ENCODE measurements at regions not wholly inside any gene's neighbourhood (a gene's known extent, or its start where the extent isn't known, plus 50 kb on each side); places are given as distances from the start of the nearest gene placed in this dataset.

DNA sequence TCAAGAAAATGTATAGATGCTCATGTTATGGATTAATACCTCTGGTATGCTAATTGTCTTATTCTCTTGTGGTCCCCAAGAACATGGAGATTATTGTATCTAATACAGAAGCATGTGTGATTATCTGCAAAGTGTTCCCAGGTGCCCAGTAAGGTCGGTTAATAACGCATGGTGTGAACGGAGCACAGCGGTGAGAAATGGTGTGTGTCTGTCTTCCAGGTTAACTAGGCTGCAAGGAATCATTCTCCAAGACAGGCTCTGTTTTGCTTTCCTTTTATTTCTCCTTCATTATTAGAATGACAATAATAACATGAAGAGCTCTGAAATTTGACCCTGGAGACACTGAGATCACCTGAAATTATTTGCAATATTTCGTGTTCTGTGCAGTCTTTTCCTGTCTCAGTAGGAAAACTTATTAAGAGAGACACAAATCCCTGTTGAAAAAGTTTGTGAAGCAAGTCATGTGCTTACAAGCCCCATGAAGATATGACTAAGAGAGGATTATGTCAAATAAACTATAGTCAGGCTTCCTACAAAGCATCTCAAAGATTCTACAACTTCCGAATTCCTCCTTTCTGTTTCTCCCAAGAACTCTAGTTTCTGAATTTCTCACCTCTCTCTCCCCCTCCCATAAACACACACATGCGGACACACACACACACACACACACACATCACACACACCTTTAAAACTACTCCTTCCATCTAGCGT, 230.9 kb downstream of the HS3ST1 start:
- Histone ChIP-seq H4K8ac (ENCODE audit: low read depth, low read length) (no peak overlapping the region), H3K4me3 (ENCODE audit: low read length) (no peak overlapping the region), H3K4me2 (ENCODE audit: low read length) (no peak overlapping the region), H3K9ac (ENCODE audit: low read length) (no peak overlapping the region), H3K4me1 (ENCODE audit: control insufficient read depth, low read depth, low read length) (no peaks in the 10 kb centered on the region), H3K4ac (ENCODE audit: low read depth, low read length) (no peak overlapping the region), H3K56ac (ENCODE audit: low read length) (no peak overlapping the region), H3K27me3 (ENCODE audit: insufficient read depth, low read length, poor library complexity) (no peaks in the 10 kb centered on the region), H3K18ac (ENCODE audit: low read length) (no peak overlapping the region), H3K79me1 (ENCODE audit: low read length) (no peaks in the 10 kb centered on the region), H2AK5ac (ENCODE audit: low read length) (no peak overlapping the region), H3K23ac (ENCODE audit: low read length) (no peak overlapping the region), H3K79me2 (ENCODE audit: control insufficient read depth, insufficient read depth, low read length) (no peaks in the 10 kb centered on the region), H2BK120ac (ENCODE audit: low read depth, low read length) (no peak overlapping the region), H3K27ac (ENCODE audit: low read depth, low read length) (no peak overlapping the region), H3K36me3 (ENCODE audit: control insufficient read depth, insufficient read depth, low read length) (no peaks in the 10 kb centered on the region), H2BK5ac (ENCODE audit: low read length) (no peak overlapping the region), H2BK15ac (replicated peaks; ENCODE audit: low read depth) (no peak overlapping the region), H4K5ac (ENCODE audit: low read length) (no peak overlapping the region)
- 100% methylated on average over 2 of the region's 8 CpGs for WGBS (ENCODE audit: extremely low coverage, insufficient coverage, low lambda C conversion rate)
- no peak for DNase-seq

DNA sequence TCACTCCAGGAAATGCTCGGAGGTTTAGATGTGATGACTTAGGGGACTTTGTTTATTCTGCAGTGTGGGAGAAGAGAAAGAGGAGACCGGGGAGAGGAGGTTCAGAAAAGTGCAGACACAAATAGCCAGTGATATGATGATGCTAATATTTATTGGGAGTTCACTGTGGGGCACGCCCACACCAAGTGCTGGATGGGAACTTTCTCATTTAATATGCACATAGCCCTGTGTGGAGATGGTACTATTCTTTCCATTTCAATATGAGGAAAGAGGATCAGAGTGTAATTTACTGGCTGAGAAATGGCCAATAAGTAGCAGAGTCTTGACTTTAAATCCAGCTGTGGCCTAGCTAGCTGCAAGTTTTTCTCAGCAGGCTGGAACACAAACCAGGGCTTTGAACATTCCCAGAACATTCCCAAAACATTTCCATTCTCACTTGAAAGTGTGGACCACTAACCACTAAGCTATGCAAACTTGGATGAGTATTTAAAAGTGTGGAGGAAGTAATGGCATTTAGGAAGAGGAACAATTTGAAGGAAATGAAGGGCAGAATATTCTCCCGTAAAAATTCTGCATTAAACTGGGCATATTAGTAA, 231.7 kb downstream of the HS3ST1 start:
- no peak overlapping the region for H3K56ac ChIP-seq (ENCODE audit: low read length)
- H2BK15ac ChIP-seq (replicated peaks; ENCODE audit: low read depth): no peak overlapping the region
- H2BK120ac ChIP-seq (ENCODE audit: low read depth, low read length): peak overlapping the region; percentile 23
- no peak overlapping the region for H2AK5ac ChIP-seq (ENCODE audit: low read length)
- DNase-seq: no peak
- H3K4me1 ChIP-seq (ENCODE audit: control insufficient read depth, low read depth, low read length): no peaks in the 10 kb centered on the region
- H3K79me2 ChIP-seq (ENCODE audit: control insufficient read depth, insufficient read depth, low read length): no peaks in the 10 kb centered on the region
- no CpG with 5 or more reads among the region's 4 CpGs for WGBS (ENCODE audit: extremely low coverage, insufficient coverage, low lambda C conversion rate)
- H4K8ac ChIP-seq (ENCODE audit: low read depth, low read length): no peak overlapping the region
- no peak overlapping the region for H3K4me2 ChIP-seq (ENCODE audit: low read length)
- no peak overlapping the region for H3K23ac ChIP-seq (ENCODE audit: low read length)
- no peaks in the 10 kb centered on the region for H3K27me3 ChIP-seq (ENCODE audit: insufficient read depth, low read length, poor library complexity)
- no peak overlapping the region for H3K4me3 ChIP-seq (ENCODE audit: low read length)
- no peak overlapping the region for H3K4ac ChIP-seq (ENCODE audit: low read depth, low read length)
- no peaks in the 10 kb centered on the region for H3K36me3 ChIP-seq (ENCODE audit: control insufficient read depth, insufficient read depth, low read length)
- H3K27ac ChIP-seq (ENCODE audit: low read depth, low read length): no peak overlapping the region
- H3K79me1 ChIP-seq (ENCODE audit: low read length): no peaks in the 10 kb centered on the region
- H3K18ac ChIP-seq (ENCODE audit: low read length): no peak overlapping the region
- no peak overlapping the region for H3K9ac ChIP-seq (ENCODE audit: low read length)
- H4K5ac ChIP-seq (ENCODE audit: low read length): no peak overlapping the region
- H2BK5ac ChIP-seq (ENCODE audit: low read length): no peak overlapping the region

GRCh38 chr4:11194431-11194830, 234.3 kb downstream of the HS3ST1 start:
- no peak overlapping the region for H3K4me3 ChIP-seq (ENCODE audit: low read length)

DNA sequence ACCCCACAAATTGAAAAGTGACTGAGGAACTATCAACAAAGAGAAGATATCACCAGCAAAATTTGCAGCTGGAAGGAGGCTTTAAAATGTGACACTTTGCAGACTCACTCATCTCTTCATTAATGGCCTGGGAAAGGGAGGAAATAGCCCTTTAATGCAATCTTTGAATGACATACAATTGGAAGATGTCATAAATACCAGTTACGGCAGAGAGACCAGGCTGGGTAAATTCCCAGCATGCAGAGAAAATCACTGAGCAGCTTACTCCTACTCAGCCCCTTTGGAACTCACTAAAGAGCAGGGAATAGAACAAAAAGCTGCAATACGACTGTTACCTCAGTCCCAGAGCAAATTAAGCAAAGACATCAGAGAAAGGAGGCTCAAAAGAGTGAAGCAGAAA, 238.9 kb downstream of the HS3ST1 start:
- H3K56ac ChIP-seq (ENCODE audit: low read length): no peak overlapping the region
- H3K36me3 ChIP-seq (ENCODE audit: control insufficient read depth, insufficient read depth, low read length): no peaks in the 10 kb centered on the region
- no peak overlapping the region for H3K4me3 ChIP-seq (ENCODE audit: low read length)
- H2BK120ac ChIP-seq (ENCODE audit: low read depth, low read length): no peak overlapping the region
- no peak overlapping the region for H3K4ac ChIP-seq (ENCODE audit: low read depth, low read length)
- H3K79me2 ChIP-seq (ENCODE audit: control insufficient read depth, insufficient read depth, low read length): no peaks in the 10 kb centered on the region
- no CpG with 5 or more reads among the region's 2 CpGs for WGBS (ENCODE audit: extremely low coverage, insufficient coverage, low lambda C conversion rate)
- H2BK5ac ChIP-seq (ENCODE audit: low read length): no peak overlapping the region
- no peak overlapping the region for H3K23ac ChIP-seq (ENCODE audit: low read length)
- H3K27ac ChIP-seq (ENCODE audit: low read depth, low read length): no peak overlapping the region
- no peak overlapping the region for H3K9ac ChIP-seq (ENCODE audit: low read length)
- H3K18ac ChIP-seq (ENCODE audit: low read length): peak overlapping the region; percentile 2
- H4K5ac ChIP-seq (ENCODE audit: low read length): no peak overlapping the region
- no peak overlapping the region for H2AK5ac ChIP-seq (ENCODE audit: low read length)
- H3K4me1 ChIP-seq (ENCODE audit: control insufficient read depth, low read depth, low read length): peaks cover 3% of the 10 kb centered on the region
- no peaks in the 10 kb centered on the region for H3K27me3 ChIP-seq (ENCODE audit: insufficient read depth, low read length, poor library complexity)
- no peaks in the 10 kb centered on the region for H3K79me1 ChIP-seq (ENCODE audit: low read length)
- no peak overlapping the region for H4K8ac ChIP-seq (ENCODE audit: low read depth, low read length)
- no peak overlapping the region for H2BK15ac ChIP-seq (replicated peaks; ENCODE audit: low read depth)
- H3K4me2 ChIP-seq (ENCODE audit: low read length): no peak overlapping the region
- peak; percentile 48 for DNase-seq

More at GRCh38 chr4:11194431-11194830, 234.3 kb downstream of the HS3ST1 start:
- no peak overlapping the region for H2BK120ac ChIP-seq (ENCODE audit: low read depth, low read length)
- H3K79me1 ChIP-seq (ENCODE audit: low read length): no peaks in the 10 kb centered on the region
- H3K4ac ChIP-seq (ENCODE audit: low read depth, low read length): no peak overlapping the region
- no peak overlapping the region for H4K5ac ChIP-seq (ENCODE audit: low read length)
- no peak overlapping the region for H2AK5ac ChIP-seq (ENCODE audit: low read length)
- no peak overlapping the region for H2BK5ac ChIP-seq (ENCODE audit: low read length)
- no peak overlapping the region for H2BK15ac ChIP-seq (replicated peaks; ENCODE audit: low read depth)
- H3K9ac ChIP-seq (ENCODE audit: low read length): no peak overlapping the region
- no peak overlapping the region for H3K27ac ChIP-seq (ENCODE audit: low read depth, low read length)
- H3K4me2 ChIP-seq (ENCODE audit: low read length): no peak overlapping the region
- no peak for DNase-seq
- H3K4me1 ChIP-seq (ENCODE audit: control insufficient read depth, low read depth, low read length): no peaks in the 10 kb centered on the region
- H3K23ac ChIP-seq (ENCODE audit: low read length): no peak overlapping the region
- no CpG with 5 or more reads among the region's 3 CpGs for WGBS (ENCODE audit: extremely low coverage, insufficient coverage, low lambda C conversion rate)
- no peaks in the 10 kb centered on the region for H3K79me2 ChIP-seq (ENCODE audit: control insufficient read depth, insufficient read depth, low read length)
- no peak overlapping the region for H3K56ac ChIP-seq (ENCODE audit: low read length)
- no peaks in the 10 kb centered on the region for H3K36me3 ChIP-seq (ENCODE audit: control insufficient read depth, insufficient read depth, low read length)
- no peaks in the 10 kb centered on the region for H3K27me3 ChIP-seq (ENCODE audit: insufficient read depth, low read length, poor library complexity)
- H3K18ac ChIP-seq (ENCODE audit: low read length): peak overlapping the region; percentile 14
- no peak overlapping the region for H4K8ac ChIP-seq (ENCODE audit: low read depth, low read length)

- H3K9ac ChIP-seq (ENCODE audit: low read length): no peak overlapping the region
- no peak overlapping the region for H2AK5ac ChIP-seq (ENCODE audit: low read length)
- no peaks in the 10 kb centered on the region for H3K27me3 ChIP-seq (ENCODE audit: insufficient read depth, low read length, poor library complexity)
- no peak overlapping the region for H3K56ac ChIP-seq (ENCODE audit: low read length)
- no peak overlapping the region for H4K5ac ChIP-seq (ENCODE audit: low read length)
- no peak overlapping the region for H3K4me3 ChIP-seq (ENCODE audit: low read length)
- H2BK120ac ChIP-seq (ENCODE audit: low read depth, low read length): no peak overlapping the region
- no peak overlapping the region for H3K18ac ChIP-seq (ENCODE audit: low read length)
- H3K36me3 ChIP-seq (ENCODE audit: control insufficient read depth, insufficient read depth, low read length): no peaks in the 10 kb centered on the region
- H3K4me2 ChIP-seq (ENCODE audit: low read length): no peak overlapping the region
- H3K79me2 ChIP-seq (ENCODE audit: control insufficient read depth, insufficient read depth, low read length): no peaks in the 10 kb centered on the region
- H2BK5ac ChIP-seq (ENCODE audit: low read length): no peak overlapping the region
- no peak overlapping the region for H2BK15ac ChIP-seq (replicated peaks; ENCODE audit: low read depth)
- no CpG with 5 or more reads among the region's 2 CpGs for WGBS (ENCODE audit: extremely low coverage, insufficient coverage, low lambda C conversion rate)
- no peak overlapping the region for H3K23ac ChIP-seq (ENCODE audit: low read length)
- no peak overlapping the region for H3K27ac ChIP-seq (ENCODE audit: low read depth, low read length)
- no peaks in the 10 kb centered on the region for H3K79me1 ChIP-seq (ENCODE audit: low read length)
- no peak overlapping the region for H3K4ac ChIP-seq (ENCODE audit: low read depth, low read length)
- no peaks in the 10 kb centered on the region for H3K4me1 ChIP-seq (ENCODE audit: control insufficient read depth, low read depth, low read length)
- no peak overlapping the region for H4K8ac ChIP-seq (ENCODE audit: low read depth, low read length)
- no peak for DNase-seq
These were observed 245.3 kb downstream of the HS3ST1 start for GRCh38 chr4:11183356-11183740.

All from mesendoderm (in vitro differentiated cells).